HL-60 (cell line): ENCODE measurements at regions not wholly inside any gene's neighbourhood (a gene's known extent, or its start where the extent isn't known, plus 50 kb on each side); places are given as distances from the start of the nearest gene placed in this dataset.

Experiments
- DNase-seq, 2 experiments: peaks; one replicate each; pipeline ENCODE4 v3.0.0-alpha.2; 2010 to 2020; ENCODE audit warnings: low read depth in 1 of 2, low spot score in 1 of 2
- H3K27ac ChIP-seq: fragments of 250-450 bp; sonication (Bioruptor Pico); replicated peaks from 2 replicates; pipeline ENCODE4 v1.5.1; 2020; ENCODE audit warnings: mild to moderate bottlenecking, moderate library complexity
- H3K27me3 ChIP-seq: fragments of 250-450 bp; sonication (Bioruptor Pico); 2 replicates; pipeline ENCODE4 v1.5.1; 2021; ENCODE audit warnings: mild to moderate bottlenecking, moderate library complexity; ENCODE audit not compliant: insufficient read depth, poor library complexity, severe bottlenecking
- H3K4me3 ChIP-seq: replicated peaks from 2 replicates; pipeline ENCODE4 v1.5.1; 2011; ENCODE audit warnings: mild to moderate bottlenecking, control low read depth, low read length; ENCODE audit not compliant: insufficient read depth
- GABPA ChIP-seq: IDR thresholded peaks from 2 replicates; pipeline ENCODE4 v1.6.1; 2012; ENCODE audit warnings: low read depth
- POLR2AphosphoS5 ChIP-seq: IDR thresholded peaks from 2 replicates; pipeline ENCODE4 v1.6.1; 2012; ENCODE audit warnings: low read depth
- SPI1 ChIP-seq: IDR thresholded peaks from 2 replicates; pipeline ENCODE4 v1.6.1; 2012; ENCODE audit warnings: low read depth, mild to moderate bottlenecking, borderline replicate concordance
- TF ChIP-seq, protein P1 (sequence below): IDR thresholded peaks from 2 replicates; pipeline ENCODE4 v1.6.1; 2012; ENCODE audit warnings: low read depth; ENCODE audit not compliant: insufficient replicate concordance
- TF ChIP-seq, protein P2 (sequence below): IDR thresholded peaks from one replicate; pipeline ENCODE4 v1.5.1; 2011; ENCODE audit warnings: low read length, control low read depth, inconsistent platforms; ENCODE audit not compliant: insufficient read depth

DNA sequence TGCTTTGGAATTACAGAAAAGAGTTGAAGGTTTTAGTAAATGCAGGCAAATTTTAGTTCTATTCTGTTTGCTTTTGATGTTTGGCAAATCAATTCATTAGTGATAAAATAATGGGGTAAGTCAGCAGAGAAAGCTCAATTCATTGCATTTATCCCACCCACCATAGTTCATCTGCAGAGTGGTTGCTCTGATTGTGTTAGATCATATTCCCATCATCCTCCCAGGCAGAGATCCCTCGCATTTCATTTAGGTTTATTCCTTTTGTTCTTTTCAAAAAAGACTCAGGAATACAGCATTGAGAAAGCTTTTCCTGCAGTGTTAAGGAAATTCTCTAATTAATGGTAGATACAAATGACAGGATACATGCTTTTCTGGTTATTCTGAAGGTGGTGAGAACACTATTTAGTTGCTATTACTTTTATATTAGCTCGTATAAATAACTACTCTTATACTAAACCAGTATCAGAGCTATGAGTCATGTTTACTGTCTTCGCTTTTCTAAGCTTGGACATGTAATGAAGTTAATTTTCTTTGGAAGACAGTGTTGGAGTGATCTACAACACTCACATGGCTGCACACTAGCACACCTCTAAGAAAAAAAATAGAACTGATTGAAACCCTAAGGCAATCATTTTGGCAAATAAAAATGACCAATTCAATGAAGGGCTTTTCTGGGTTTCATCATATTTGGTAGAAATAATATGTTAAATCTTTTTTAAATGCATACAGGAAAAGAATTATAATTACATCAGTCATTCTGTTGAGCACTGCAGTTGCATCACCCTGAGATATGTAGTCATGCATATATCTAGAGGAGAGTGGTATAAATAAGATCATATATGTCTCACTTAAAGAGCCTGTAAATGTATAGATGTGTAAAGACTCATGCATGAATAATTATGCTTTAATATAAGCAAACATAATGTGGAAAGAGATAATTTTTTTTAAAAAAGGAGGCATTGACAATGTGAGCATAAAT is 351.6 kb downstream of the PCDH7 start:
- no peak for TF ChIP-seq SPI1
- TF ChIP-seq POLR2AphosphoS5: no peak
- TF ChIP-seq, protein P1, sequence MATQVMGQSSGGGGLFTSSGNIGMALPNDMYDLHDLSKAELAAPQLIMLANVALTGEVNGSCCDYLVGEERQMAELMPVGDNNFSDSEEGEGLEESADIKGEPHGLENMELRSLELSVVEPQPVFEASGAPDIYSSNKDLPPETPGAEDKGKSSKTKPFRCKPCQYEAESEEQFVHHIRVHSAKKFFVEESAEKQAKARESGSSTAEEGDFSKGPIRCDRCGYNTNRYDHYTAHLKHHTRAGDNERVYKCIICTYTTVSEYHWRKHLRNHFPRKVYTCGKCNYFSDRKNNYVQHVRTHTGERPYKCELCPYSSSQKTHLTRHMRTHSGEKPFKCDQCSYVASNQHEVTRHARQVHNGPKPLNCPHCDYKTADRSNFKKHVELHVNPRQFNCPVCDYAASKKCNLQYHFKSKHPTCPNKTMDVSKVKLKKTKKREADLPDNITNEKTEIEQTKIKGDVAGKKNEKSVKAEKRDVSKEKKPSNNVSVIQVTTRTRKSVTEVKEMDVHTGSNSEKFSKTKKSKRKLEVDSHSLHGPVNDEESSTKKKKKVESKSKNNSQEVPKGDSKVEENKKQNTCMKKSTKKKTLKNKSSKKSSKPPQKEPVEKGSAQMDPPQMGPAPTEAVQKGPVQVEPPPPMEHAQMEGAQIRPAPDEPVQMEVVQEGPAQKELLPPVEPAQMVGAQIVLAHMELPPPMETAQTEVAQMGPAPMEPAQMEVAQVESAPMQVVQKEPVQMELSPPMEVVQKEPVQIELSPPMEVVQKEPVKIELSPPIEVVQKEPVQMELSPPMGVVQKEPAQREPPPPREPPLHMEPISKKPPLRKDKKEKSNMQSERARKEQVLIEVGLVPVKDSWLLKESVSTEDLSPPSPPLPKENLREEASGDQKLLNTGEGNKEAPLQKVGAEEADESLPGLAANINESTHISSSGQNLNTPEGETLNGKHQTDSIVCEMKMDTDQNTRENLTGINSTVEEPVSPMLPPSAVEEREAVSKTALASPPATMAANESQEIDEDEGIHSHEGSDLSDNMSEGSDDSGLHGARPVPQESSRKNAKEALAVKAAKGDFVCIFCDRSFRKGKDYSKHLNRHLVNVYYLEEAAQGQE: no peak
- TF ChIP-seq, protein P2, sequence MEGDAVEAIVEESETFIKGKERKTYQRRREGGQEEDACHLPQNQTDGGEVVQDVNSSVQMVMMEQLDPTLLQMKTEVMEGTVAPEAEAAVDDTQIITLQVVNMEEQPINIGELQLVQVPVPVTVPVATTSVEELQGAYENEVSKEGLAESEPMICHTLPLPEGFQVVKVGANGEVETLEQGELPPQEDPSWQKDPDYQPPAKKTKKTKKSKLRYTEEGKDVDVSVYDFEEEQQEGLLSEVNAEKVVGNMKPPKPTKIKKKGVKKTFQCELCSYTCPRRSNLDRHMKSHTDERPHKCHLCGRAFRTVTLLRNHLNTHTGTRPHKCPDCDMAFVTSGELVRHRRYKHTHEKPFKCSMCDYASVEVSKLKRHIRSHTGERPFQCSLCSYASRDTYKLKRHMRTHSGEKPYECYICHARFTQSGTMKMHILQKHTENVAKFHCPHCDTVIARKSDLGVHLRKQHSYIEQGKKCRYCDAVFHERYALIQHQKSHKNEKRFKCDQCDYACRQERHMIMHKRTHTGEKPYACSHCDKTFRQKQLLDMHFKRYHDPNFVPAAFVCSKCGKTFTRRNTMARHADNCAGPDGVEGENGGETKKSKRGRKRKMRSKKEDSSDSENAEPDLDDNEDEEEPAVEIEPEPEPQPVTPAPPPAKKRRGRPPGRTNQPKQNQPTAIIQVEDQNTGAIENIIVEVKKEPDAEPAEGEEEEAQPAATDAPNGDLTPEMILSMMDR: no peak
- no peak for TF ChIP-seq GABPA
- no peak overlapping the region for H3K27ac ChIP-seq
- DNase-seq: no peak
- H3K4me3 ChIP-seq: no peak overlapping the region
- H3K27me3 ChIP-seq: no peaks in the 10 kb centered on the region

DNA sequence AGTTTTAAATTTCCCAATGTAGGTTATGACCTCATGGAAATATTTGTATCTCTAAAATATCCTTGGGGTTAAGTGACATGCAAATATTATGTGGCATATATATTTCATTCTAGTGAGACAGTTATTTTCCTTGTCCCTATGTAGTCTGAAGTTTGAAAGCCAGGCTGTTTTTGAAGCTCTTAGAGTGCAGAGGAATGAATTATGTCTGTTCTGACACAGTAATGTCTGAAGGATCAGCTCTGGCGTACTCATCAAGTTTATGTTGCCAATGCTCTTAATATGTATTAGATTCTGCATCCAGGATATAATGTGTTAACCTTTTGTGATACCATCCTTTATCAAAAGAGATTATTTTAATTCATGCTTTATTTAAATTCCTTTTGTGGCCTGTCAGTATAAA is 355.8 kb downstream of the PCDH7 start:
- no peak for DNase-seq
- Histone ChIP-seq H3K27me3 (no peaks in the 10 kb centered on the region), H3K4me3 (no peak overlapping the region), H3K27ac (no peak overlapping the region)
- no peak for TF ChIP-seq SPI1
- TF ChIP-seq, protein P2: no peak

DNA sequence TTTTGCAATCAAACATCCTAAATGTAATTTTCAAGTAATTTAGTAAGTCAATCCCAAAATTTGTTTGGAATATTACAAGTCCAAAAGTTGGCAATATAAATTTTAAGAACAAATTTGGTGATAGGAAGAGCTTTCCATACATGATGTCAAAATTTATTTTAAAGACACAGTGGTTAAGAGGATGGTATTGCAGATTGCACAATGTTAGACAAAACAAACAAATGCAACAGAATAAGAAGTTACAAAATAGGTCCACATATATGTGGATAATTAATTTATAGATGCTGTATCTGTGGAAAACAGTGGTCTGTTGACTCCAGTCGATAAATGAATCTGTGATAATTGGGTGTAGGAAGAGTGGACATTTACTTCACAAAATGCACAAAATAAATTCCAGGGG is 358.5 kb downstream of the PCDH7 start:
- DNase-seq: no peak
- no peak overlapping the region for H3K4me3 ChIP-seq
- TF ChIP-seq, protein P2: no peak
- TF ChIP-seq, protein P1: no peak
- TF ChIP-seq GABPA (no peak), POLR2AphosphoS5 (no peak)
- H3K27me3 ChIP-seq: no peaks in the 10 kb centered on the region
- no peak overlapping the region for H3K27ac ChIP-seq

DNA sequence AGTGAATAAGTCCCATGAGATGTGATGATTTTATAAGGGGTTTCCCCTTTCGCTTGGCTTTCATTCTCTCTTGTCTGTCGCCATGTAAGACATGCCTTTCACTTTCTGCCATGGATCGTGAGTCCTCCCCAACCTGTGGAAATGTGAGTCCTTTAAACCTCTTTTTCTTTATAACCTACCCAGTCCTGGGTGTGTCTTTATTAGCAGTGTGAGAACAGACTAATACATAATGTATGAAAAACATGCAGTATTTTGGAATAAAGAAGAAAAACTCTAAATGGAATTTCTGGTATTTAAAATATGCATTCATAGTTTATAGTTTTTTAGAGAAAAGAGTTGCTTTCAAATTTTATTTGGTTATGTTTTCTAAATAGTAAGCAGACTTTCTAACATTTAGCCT is 360.7 kb downstream of the PCDH7 start:
- TF ChIP-seq SPI1 (no peak), POLR2AphosphoS5 (no peak)
- TF ChIP-seq, protein P1: no peak
- TF ChIP-seq, protein P2: no peak
- no peaks in the 10 kb centered on the region for H3K27me3 ChIP-seq
- no peak overlapping the region for H3K27ac ChIP-seq
- no peak for DNase-seq
- no peak overlapping the region for H3K4me3 ChIP-seq
